Upper lobe of right lung (tissue), 1 donor: ENCODE measurements at regions not wholly inside any gene's neighbourhood (a gene's known extent, or its start where the extent isn't known, plus 50 kb on each side); places are given as distances from the start of the nearest gene placed in this dataset.

Experiments used
- ATAC-seq: fragments of 200-7000 bp; cut with Tn5 transposase; one replicate; pipeline ENCODE4 v1.9.1; 2020; ENCODE audit warnings: mild to moderate bottlenecking, moderate library complexity
- DNase-seq: peaks from one replicate; pipeline ENCODE4 v3.0.0-alpha.2; 2020
- H3K27ac ChIP-seq: fragments of 200-600 bp; one replicate; pipeline ENCODE4 v1.8.0; 2022
- H3K27me3 ChIP-seq: fragments of 200-600 bp; one replicate; pipeline ENCODE4 v1.8.0; 2022; ENCODE audit warnings: mild to moderate bottlenecking
- H3K36me3 ChIP-seq: fragments of 200-600 bp; one replicate; pipeline ENCODE4 v1.8.0; 2022
- H3K4me1 ChIP-seq: fragments of 200-600 bp; one replicate; pipeline ENCODE4 v1.8.0; 2022
- H3K4me3 ChIP-seq: fragments of 200-600 bp; one replicate; pipeline ENCODE4 v1.8.0; 2022; ENCODE audit warnings: mild to moderate bottlenecking
- H3K9me3 ChIP-seq: fragments of 200-600 bp; one replicate; pipeline ENCODE4 v1.8.0; 2022
- CTCF ChIP-seq: fragments of 200-600 bp; IDR thresholded peaks from one replicate; pipeline ENCODE4 v1.8.0; 2022; ENCODE audit warnings: antibody characterized with exemption
- intact Hi-C: fragments of 100-400 bp; cut with DNase I; formaldehyde crosslinking; loops from one replicate; pipeline ENCODE4 v1.11.0; 2022
- donor health status: DM: no; HTN: yes; CAD: no; lungs with severe emphysema.

- Histone ChIP-seq H3K9me3 (no peaks in the 10 kb centered on the region), H3K4me1 (no peaks in the 10 kb centered on the region), H3K27me3 (no peaks in the 10 kb centered on the region), H3K4me3 (no peak overlapping the region), H3K36me3 (no peaks in the 10 kb centered on the region), H3K27ac (no peak overlapping the region)
- no peak for TF ChIP-seq CTCF
- no peak for DNase-seq
- intact Hi-C loops: no loop called here
- ATAC-seq: no peak
Observed at GRCh38 chr11:28666632-28667031, 558.4 kb downstream of the METTL15 start.

- no peak overlapping the region for H3K4me3 ChIP-seq
- ATAC-seq: no peak
- no peaks in the 10 kb centered on the region for H3K4me1 ChIP-seq
- H3K27me3 ChIP-seq: no peaks in the 10 kb centered on the region
- no peaks in the 10 kb centered on the region for H3K9me3 ChIP-seq
- H3K36me3 ChIP-seq: no peaks in the 10 kb centered on the region
- H3K27ac ChIP-seq: no peak overlapping the region
- intact Hi-C loops: no loop called here
- TF ChIP-seq CTCF: no peak
- no peak for DNase-seq
Observed at GRCh38 chr11:28659716-28660348, 551.6 kb downstream of the METTL15 start.

- intact Hi-C loops: no loop called here
Observed at GRCh38 chr11:28657378-28658030, 549.3 kb downstream of the METTL15 start.

GRCh38 chr11:28654191-28654590, 546.0 kb downstream of the METTL15 start:
- DNase-seq (no peak), ATAC-seq (no peak)
- no peak overlapping the region for H3K4me3 ChIP-seq
- TF ChIP-seq CTCF: no peak
- no peak overlapping the region for H3K27ac ChIP-seq
- intact Hi-C loops: no loop called here
- no peaks in the 10 kb centered on the region for H3K4me1 ChIP-seq
- H3K36me3 ChIP-seq: no peaks in the 10 kb centered on the region
- no peaks in the 10 kb centered on the region for H3K27me3 ChIP-seq
- H3K9me3 ChIP-seq: no peaks in the 10 kb centered on the region

More at GRCh38 chr11:28657378-28658030, 549.3 kb downstream of the METTL15 start:
- Histone ChIP-seq H3K36me3 (no peaks in the 10 kb centered on the region), H3K4me3 (no peak overlapping the region), H3K4me1 (no peaks in the 10 kb centered on the region), H3K9me3 (no peaks in the 10 kb centered on the region), H3K27me3 (no peaks in the 10 kb centered on the region), H3K27ac (no peak overlapping the region)
- ATAC-seq (no peak), DNase-seq (no peak)
- TF ChIP-seq CTCF: no peak

- H3K36me3 ChIP-seq: no peaks in the 10 kb centered on the region
- no peaks in the 10 kb centered on the region for H3K27me3 ChIP-seq
- intact Hi-C loops: no loop called here
- no peak for TF ChIP-seq CTCF
- no peak overlapping the region for H3K27ac ChIP-seq
- H3K4me3 ChIP-seq: no peak overlapping the region
- H3K9me3 ChIP-seq: no peaks in the 10 kb centered on the region
- H3K4me1 ChIP-seq: no peaks in the 10 kb centered on the region
- ATAC-seq: no peak
- no peak for DNase-seq
Observed at GRCh38 chr11:28649922-28650321, 541.7 kb downstream of the METTL15 start.
